GM12878 (cell line): ENCODE measurements at regions not wholly inside any gene's neighbourhood (a gene's known extent, or its start where the extent isn't known, plus 50 kb on each side); places are given as distances from the start of the nearest gene placed in this dataset.

Source experiments
- ATAC-seq: fragments of 200-7000 bp; cut with Tn5 transposase; 3 replicates; pipeline ENCODE4 v1.9.1; 2020; ENCODE audit warnings: mild to moderate bottlenecking, moderate library complexity
- BruUV-seq: library from RNA; stranded (reverse); fragments of 400-500 nt; replicated peaks from 2 replicates; lab custom pipeline; 2021; lab: Mats Ljungman, UMichigan
- CTCF ChIA-PET: fragments of 300-600 bp; sonication (Branson Sonifier 250); formaldehyde crosslinking; extraction: SDS; loops from one replicate; lab custom pipeline; 2021; ENCODE audit warnings: inconsistent platforms; lab: Yijun Ruan, JAX
- POLR2A ChIA-PET: fragments of 350-600 bp; formaldehyde crosslinking; extraction: SDS; loops from one replicate; lab custom pipeline; 2021; ENCODE audit warnings: inconsistent platforms; lab: Charles Lee
- RAD21 ChIA-PET: fragments of 300-600 bp; sonication (Branson Sonifier 250); formaldehyde crosslinking; loops from one replicate; lab custom pipeline; 2023; ENCODE audit warnings: antibody characterized with exemption; ENCODE audit not compliant: unreplicated experiment; lab: Charles Lee
- SMC1A ChIA-PET: fragments of 300-600 bp; sonication (Branson Sonifier 250); formaldehyde crosslinking; loops from one replicate; lab custom pipeline; 2023; ENCODE audit not compliant: unreplicated experiment, uncharacterized antibody; lab: Charles Lee
- DNase-seq: peaks from one replicate; pipeline ENCODE4 v3.0.0-alpha.2; 2011; ENCODE audit warnings: low read depth, low spot score
- FAIRE-seq: peaks from 3 replicates; lab custom pipeline; 2011; peaks lifted over from hg19 to GRCh38; lab: Jason Lieb, UNC
- H2AFZ ChIP-seq: 2 replicates; pipeline ENCODE4 v1.6.0; 2011; ENCODE audit warnings: low read depth, low read length, control low read depth; ENCODE audit not compliant: control insufficient read depth
- H3K27ac ChIP-seq: 2 replicates; pipeline ENCODE4 v1.5.1; 2011; ENCODE audit warnings: control low read depth; ENCODE audit not compliant: control insufficient read depth, insufficient read depth
- H3K27me3 ChIP-seq, 2 experiments: replicated peaks in 1 of 2; 2 replicates each; pipeline versions ENCODE4 v1.6.0 to v1.6.1; 2011; ENCODE audit warnings: low read length in 1 of 2; ENCODE audit not compliant: control insufficient read depth in 2 of 2, insufficient read depth in 2 of 2
- H3K36me3 ChIP-seq, 2 experiments: 2 replicates each; pipeline ENCODE4 v1.5.1; 2011; ENCODE audit warnings: low read length in 1 of 2; ENCODE audit not compliant: control insufficient read depth in 2 of 2, insufficient read depth in 2 of 2
- H3K4me1 ChIP-seq: 2 replicates; pipeline ENCODE4 v1.6.1; 2011; ENCODE audit warnings: mild to moderate bottlenecking, low read length, moderate library complexity, mixed read lengths; ENCODE audit not compliant: control insufficient read depth, insufficient read depth
- H3K4me2 ChIP-seq: 2 replicates; pipeline ENCODE4 v1.6.0; 2011; ENCODE audit warnings: control low read depth; ENCODE audit not compliant: control insufficient read depth, insufficient read depth
- H3K4me3 ChIP-seq: fragments of 200-600 bp; sonication (generic); 2 replicates; pipeline ENCODE4 v1.5.1; 2016
- H3K79me2 ChIP-seq: 2 replicates; pipeline ENCODE4 v1.6.0; 2011; ENCODE audit warnings: low read length; ENCODE audit not compliant: control insufficient read depth, insufficient read depth
- H3K9ac ChIP-seq: 2 replicates; pipeline ENCODE4 v1.8.0; 2011; ENCODE audit warnings: low read length, control low read depth, mixed read lengths; ENCODE audit not compliant: control insufficient read depth, insufficient read depth
- H3K9me3 ChIP-seq: replicated peaks from 3 replicates; pipeline ENCODE4 v1.5.1; 2011; ENCODE audit warnings: mild to moderate bottlenecking, low read length; ENCODE audit not compliant: control insufficient read depth, insufficient read depth
- H4K20me1 ChIP-seq: 2 replicates; pipeline ENCODE4 v1.6.0; 2011; ENCODE audit not compliant: control insufficient read depth, insufficient read depth
- ASH2L ChIP-seq: fragments of 300-600, 200-600 bp; sonication (generic); IDR thresholded peaks from 2 replicates; pipeline ENCODE4 v1.6.1; 2017; ENCODE audit warnings: low read depth, mild to moderate bottlenecking, borderline replicate concordance
- KLF5 ChIP-seq: fragments of 450-650 bp; IDR thresholded peaks from 2 replicates; pipeline ENCODE4 v1.6.1; 2014; ENCODE audit warnings: mild to moderate bottlenecking; ENCODE audit not compliant: partially characterized antibody
- MTA3 ChIP-seq: IDR thresholded peaks from 2 replicates; pipeline ENCODE4 v1.6.1; 2012; ENCODE audit warnings: low read length, inconsistent platforms, borderline replicate concordance
- PAX8 ChIP-seq: fragments of 450-650 bp; IDR thresholded peaks from 2 replicates; pipeline ENCODE4 v1.6.1; 2017; ENCODE audit warnings: mild to moderate bottlenecking, moderate library complexity
- SUPT20H ChIP-seq: IDR thresholded peaks from 2 replicates; pipeline ENCODE4 v1.6.1; 2011; ENCODE audit warnings: low read depth, mild to moderate bottlenecking, low read length, moderate library complexity, borderline replicate concordance; ENCODE audit not compliant: control insufficient read depth
- TBL1XR1 ChIP-seq: IDR thresholded peaks from 2 replicates; pipeline ENCODE4 v1.6.1; 2012; ENCODE audit warnings: low read depth, low read length, improper control_type of control experiment
- WGBS: methylation state at CpG from one replicate; pipeline ENCODE4 v1.1.6; 2016; ENCODE audit warnings: low lambda C conversion rate; ENCODE audit not compliant: insufficient replicate concordance, insufficient coverage; ENCODE audit errors: missing lambda C conversion rate; 5-methylcytosine and 5-hydroxymethylcytosine counted together
- in situ Hi-C: fragments of 300-500 bp; cut with MboI; formaldehyde crosslinking; loops from 9 replicates; pipeline ENCODE4 v1.14.3; 2018; ENCODE audit warnings: mixed read lengths
- intact Hi-C: fragments of 100-400 bp; cut with micrococcal nuclease; formaldehyde crosslinking; loops from one replicate; pipeline ENCODE4 v1.14.2; 2022; ENCODE audit not compliant: unreplicated experiment
- TF ChIP-seq, protein P1 (sequence below): IDR thresholded peaks from 2 replicates; pipeline ENCODE4 v1.6.1; 2012; ENCODE audit warnings: improper control_type of control experiment, low read depth, low read length; ENCODE audit not compliant: insufficient replicate concordance
- TF ChIP-seq, protein P2 (sequence below): fragments of 450-650 bp; IDR thresholded peaks from 2 replicates; pipeline ENCODE4 v1.6.1; 2017; ENCODE audit warnings: mild to moderate bottlenecking, low read depth, inconsistent platforms; ENCODE audit not compliant: poor library complexity, severe bottlenecking

GRCh38 chrX:43277879-43278278 is 378.2 kb upstream of the MAOA start:
- ATAC-seq (no peak), FAIRE-seq (no peak), DNase-seq (no peak)
- H3K4me3 ChIP-seq = no peak overlapping the region
- no peak overlapping the region for H3K4me2 ChIP-seq
- WGBS = 67% methylated on average over 4 of the region's 8 CpGs
- intact Hi-C loops (no loop called here), in situ Hi-C loops (no loop called here)
- no peaks in the 10 kb centered on the region; the same call in 1 of the 3 replicates for H3K9me3 ChIP-seq
- H3K79me2 ChIP-seq = no peaks in the 10 kb centered on the region
- no peak for TF ChIP-seq PAX8
- no peak for TF ChIP-seq SUPT20H
- TF ChIP-seq MTA3 = no peak
- no peak for TF ChIP-seq ASH2L
- TF ChIP-seq, protein P1, sequence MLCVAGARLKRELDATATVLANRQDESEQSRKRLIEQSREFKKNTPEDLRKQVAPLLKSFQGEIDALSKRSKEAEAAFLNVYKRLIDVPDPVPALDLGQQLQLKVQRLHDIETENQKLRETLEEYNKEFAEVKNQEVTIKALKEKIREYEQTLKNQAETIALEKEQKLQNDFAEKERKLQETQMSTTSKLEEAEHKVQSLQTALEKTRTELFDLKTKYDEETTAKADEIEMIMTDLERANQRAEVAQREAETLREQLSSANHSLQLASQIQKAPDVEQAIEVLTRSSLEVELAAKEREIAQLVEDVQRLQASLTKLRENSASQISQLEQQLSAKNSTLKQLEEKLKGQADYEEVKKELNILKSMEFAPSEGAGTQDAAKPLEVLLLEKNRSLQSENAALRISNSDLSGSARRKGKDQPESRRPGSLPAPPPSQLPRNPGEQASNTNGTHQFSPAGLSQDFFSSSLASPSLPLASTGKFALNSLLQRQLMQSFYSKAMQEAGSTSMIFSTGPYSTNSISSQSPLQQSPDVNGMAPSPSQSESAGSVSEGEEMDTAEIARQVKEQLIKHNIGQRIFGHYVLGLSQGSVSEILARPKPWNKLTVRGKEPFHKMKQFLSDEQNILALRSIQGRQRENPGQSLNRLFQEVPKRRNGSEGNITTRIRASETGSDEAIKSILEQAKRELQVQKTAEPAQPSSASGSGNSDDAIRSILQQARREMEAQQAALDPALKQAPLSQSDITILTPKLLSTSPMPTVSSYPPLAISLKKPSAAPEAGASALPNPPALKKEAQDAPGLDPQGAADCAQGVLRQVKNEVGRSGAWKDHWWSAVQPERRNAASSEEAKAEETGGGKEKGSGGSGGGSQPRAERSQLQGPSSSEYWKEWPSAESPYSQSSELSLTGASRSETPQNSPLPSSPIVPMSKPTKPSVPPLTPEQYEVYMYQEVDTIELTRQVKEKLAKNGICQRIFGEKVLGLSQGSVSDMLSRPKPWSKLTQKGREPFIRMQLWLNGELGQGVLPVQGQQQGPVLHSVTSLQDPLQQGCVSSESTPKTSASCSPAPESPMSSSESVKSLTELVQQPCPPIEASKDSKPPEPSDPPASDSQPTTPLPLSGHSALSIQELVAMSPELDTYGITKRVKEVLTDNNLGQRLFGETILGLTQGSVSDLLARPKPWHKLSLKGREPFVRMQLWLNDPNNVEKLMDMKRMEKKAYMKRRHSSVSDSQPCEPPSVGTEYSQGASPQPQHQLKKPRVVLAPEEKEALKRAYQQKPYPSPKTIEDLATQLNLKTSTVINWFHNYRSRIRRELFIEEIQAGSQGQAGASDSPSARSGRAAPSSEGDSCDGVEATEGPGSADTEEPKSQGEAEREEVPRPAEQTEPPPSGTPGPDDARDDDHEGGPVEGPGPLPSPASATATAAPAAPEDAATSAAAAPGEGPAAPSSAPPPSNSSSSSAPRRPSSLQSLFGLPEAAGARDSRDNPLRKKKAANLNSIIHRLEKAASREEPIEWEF = no peak
- no peak for TF ChIP-seq TBL1XR1
- no peak for TF ChIP-seq KLF5
- TF ChIP-seq, protein P2, sequence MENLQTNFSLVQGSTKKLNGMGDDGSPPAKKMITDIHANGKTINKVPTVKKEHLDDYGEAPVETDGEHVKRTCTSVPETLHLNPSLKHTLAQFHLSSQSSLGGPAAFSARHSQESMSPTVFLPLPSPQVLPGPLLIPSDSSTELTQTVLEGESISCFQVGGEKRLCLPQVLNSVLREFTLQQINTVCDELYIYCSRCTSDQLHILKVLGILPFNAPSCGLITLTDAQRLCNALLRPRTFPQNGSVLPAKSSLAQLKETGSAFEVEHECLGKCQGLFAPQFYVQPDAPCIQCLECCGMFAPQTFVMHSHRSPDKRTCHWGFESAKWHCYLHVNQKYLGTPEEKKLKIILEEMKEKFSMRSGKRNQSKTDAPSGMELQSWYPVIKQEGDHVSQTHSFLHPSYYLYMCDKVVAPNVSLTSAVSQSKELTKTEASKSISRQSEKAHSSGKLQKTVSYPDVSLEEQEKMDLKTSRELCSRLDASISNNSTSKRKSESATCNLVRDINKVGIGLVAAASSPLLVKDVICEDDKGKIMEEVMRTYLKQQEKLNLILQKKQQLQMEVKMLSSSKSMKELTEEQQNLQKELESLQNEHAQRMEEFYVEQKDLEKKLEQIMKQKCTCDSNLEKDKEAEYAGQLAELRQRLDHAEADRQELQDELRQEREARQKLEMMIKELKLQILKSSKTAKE = no peak
- BruUV-seq = no TSS peak
- RAD21 ChIA-PET = no interaction called here
- SMC1A ChIA-PET = no interaction called here
- H3K27me3 ChIP-seq = no peaks in the 10 kb centered on the region
- H3K27ac ChIP-seq = no peak overlapping the region
- H2AFZ ChIP-seq = no peak overlapping the region
- CTCF ChIA-PET = no interaction called here
- POLR2A ChIA-PET = no interaction called here
- H3K9ac ChIP-seq = no peak overlapping the region
- no peaks in the 10 kb centered on the region for H4K20me1 ChIP-seq
- H3K36me3 ChIP-seq = no peaks in the 10 kb centered on the region
- H3K4me1 ChIP-seq = no peaks in the 10 kb centered on the region
